GM19438 (cell line): ENCODE measurements at regions not wholly inside any gene's neighbourhood (a gene's known extent, or its start where the extent isn't known, plus 50 kb on each side); places are given as distances from the start of the nearest gene placed in this dataset.
A peak's percentile ranks its signal among the peaks of the same experiment; 100 is the strongest.
"Not testable (repeated sequence)": the region's sequence is repeated elsewhere in the genome, so short reads cannot be mapped to it uniquely, and the experiment has no call there.

Experiments used
- ATAC-seq: cut with Tn5 transposase; IDR thresholded peaks from one replicate; pipeline ENCODE4 v1.9.1; 2021; ENCODE audit warnings: low read depth; ENCODE audit not compliant: unreplicated experiment

- no peak for ATAC-seq
Measured at GRCh38 chr17:56688151-56688550, 94.7 kb downstream of the NOG start.

DNA sequence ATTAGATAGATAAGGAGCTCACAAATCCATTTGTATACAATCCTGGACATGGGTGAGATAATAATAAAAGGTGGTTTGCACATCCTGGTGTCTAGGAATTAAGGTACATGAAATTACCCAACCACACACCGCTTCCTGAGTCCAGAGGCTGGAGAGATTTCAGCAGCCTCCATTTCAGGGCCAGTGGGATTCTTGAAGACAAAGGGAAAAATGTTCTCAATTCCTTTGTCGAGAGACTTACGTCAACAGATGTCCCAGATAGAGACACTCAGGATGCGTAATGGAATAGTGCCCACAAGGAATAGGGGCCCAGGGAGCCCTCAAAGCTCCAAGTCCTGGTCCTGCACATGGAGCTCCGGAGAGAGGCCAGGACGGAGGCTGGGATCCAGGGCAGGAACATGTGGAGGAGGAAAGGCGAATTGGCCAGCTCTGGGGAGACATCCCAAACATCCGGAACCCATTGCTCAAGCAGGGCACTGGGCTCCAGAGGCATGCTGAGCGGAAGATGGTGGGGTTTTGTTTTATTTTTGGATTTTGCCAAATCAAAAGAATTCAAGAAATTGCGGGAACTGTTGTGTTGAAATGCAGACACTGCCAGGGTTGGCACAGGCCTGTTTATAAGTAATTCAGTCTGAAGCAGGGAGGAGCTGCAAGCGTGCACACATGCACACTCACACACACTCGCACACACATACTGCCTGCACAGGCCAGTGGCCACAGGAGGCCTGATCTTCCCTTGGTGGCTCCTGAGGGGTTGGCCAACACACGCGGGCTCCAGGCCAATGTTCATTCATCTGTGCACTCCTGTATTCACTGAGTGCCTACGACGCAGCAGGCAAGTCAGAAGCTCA lies 97.2 kb downstream of the NOG start:
- no peak for ATAC-seq

GRCh38 chr17:56694825-56695224 lies 101.3 kb downstream of the NOG start:
- ATAC-seq: no peak

GRCh38 chr17:56697190-56697589 lies 103.7 kb downstream of the NOG start:
- no peak for ATAC-seq

GRCh38 chr17:56699186-56699894 lies 105.8 kb downstream of the NOG start:
- no peak for ATAC-seq

DNA sequence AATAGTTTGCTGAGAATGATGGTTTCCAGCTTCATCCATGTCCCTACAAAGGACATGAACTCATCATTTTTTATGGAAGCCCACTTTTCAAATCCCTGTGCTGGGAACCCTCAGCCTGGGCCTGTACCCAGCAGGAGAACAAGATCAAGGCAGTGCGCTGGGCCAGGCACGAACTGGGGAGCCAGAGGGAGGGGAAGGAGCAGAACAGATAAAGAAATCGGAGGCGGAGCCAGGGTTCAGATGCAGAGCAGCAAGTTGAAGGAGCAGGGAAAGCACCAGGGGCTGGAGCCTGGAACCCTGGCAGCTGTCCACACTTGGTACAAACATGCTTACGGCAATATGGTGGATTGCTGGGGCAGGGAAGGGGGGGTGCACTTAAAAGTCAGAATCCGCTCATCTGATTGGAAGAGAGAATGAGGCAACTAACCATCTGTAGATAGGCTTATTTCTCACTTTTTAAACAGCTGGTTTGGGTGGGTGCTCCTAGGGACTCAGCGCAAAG lies 107.5 kb downstream of the NOG start:
- ATAC-seq: no peak

GRCh38 chr17:56707312-56708219 lies 114.1 kb downstream of the NOG start:
- ATAC-seq: no peak

DNA sequence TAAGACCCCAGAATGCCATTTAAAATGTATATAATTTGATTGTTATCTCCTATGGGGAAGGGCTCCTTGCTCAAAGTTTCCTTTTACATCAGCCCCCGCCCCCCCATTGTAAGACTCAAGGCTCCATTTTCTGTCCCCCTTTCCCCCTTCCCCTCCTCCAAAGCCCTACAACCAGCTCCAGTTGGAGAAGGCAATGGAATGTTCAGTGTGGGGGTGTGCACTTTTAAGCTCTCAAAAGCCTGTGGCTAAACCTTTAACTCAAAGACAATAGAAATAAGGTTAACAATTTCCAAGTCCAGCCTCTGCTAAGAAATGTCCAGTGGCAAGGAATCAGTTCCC lies 114.7 kb downstream of the NOG start:
- no peak for ATAC-seq

DNA sequence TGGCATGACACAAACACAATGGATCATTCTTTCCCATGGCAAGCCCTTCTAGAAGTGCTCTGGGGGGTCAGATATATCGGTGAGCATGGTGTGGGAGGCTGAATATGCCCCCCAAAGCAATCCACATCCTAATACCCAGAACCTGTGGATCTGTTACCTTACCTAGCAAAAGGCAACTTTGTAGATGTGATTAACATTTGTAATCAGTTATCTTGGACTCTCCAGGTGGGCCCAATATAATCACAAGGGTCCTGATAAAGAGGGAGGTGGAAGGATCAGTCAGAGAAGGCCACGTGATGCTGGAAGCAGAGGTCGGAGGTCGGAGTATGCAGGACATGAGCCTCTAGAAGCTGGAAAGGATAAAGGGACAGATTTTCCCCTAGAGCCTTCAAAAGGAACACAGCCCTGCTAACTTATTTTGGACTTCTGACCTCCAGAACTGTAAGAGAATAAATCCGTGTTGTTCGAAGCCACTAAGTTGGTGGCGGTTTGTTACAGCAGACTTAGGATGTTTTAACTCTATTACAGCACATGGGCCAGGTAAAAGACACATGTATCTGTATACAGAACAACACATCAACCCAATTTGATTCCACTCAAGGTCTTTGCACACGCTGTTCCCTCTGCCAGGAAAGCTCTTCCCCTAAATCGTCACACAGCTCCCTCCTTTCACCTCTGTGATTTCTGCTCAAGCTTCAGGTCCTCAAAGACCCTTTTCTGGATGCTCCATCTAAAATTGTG lies 115.3 kb downstream of the NOG start:
- no peak for ATAC-seq

- no peak for ATAC-seq
Measured at GRCh38 chr17:56710986-56711385, 117.5 kb downstream of the NOG start.

DNA sequence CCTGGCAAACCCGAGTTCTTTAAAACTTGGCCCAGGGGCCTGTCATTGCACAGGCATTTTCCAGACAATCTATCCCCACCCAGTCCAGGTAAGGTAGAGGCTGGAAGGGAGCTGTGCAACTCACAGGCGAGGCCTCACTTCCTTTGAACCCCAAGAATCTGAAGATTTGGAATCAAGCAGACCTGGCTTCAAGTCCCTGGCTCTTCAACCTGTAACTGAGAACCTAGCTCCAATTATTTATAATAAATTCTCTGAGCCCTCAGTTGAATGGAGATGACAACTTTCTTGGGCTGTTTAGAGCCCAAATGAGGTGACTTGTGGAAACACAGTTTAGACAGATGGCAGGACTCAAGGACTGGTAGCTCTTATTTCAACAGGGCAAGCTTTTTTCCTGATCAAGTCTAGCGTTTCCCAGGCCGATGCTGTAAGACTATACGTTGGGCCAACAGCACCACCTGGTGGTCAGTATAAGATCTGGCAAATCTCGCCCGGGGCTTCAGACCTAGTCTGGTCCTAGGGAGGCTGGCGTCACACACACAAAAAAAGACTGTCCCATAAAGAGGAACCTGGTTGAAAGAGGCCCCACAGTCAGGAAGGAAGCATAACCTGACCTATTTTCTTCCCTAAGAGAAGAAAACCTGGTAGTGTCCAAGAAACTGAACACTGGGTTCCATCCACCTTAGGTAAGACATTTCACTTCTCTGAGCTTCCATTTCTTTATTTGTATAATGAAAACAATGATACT lies 117.9 kb downstream of the C17orf67 start:
- peak; percentile 96 for ATAC-seq

DNA sequence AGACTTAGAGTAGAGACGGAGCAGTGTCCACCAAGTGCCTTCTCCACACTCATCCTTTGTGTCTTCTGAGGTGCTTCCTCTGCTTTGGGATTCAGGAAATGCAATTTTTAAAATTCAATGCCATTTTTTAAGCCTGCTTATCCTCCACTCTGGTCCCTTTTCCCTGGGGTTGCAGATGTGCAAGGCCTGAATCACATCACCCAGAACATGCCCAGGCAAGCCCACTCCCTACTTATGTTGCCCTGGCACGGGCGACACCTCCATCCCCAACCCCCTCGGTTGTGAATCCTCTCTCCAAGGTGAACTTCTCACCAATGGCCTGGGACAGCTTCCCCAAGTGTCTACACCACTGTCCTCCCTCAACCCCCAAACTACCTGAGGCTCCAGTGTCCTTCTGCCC lies 116.2 kb downstream of the C17orf67 start:
- no peak for ATAC-seq

DNA sequence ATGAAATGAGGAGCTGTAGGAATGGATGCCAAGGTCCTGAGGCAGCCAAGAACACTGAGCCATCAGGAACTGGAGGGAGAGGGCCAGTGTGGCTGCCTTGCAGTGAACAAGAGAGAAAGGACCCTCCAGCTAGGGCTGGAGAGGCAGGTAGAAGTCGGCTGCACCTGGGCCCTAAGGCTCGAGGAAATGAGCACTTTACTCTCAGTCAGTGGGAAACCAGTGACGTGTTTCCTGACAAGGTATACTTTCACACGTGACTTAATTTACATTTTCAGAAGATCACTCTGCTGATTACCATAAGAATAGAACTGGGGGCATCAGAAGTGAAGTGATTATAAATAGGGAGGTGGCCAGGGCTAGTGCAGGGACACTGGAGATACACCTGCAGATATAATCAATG lies 115.2 kb downstream of the C17orf67 start:
- no peak for ATAC-seq

DNA sequence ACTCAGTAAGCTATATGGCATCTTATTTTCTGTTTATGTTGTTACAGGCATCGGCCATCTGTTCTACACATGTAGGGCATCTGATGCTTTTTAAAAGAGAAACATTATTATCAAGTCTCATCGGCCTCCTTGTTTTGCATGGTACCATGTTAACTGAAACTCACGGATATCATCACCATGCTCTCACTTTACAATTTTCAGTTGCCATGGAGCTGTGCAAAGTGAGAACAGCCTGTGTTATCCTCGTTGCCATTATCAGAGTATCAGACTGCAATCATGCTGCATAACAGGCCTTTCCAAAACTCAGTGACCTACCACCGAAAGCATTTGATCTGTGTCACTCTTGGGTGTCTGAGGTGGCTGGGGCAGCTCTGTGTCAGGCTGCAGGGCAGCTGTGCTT lies 110.3 kb downstream of the C17orf67 start:
- no peak for ATAC-seq

GRCh38 chr17:56724664-56725063 lies 109.1 kb downstream of the C17orf67 start:
- no peak for ATAC-seq

DNA sequence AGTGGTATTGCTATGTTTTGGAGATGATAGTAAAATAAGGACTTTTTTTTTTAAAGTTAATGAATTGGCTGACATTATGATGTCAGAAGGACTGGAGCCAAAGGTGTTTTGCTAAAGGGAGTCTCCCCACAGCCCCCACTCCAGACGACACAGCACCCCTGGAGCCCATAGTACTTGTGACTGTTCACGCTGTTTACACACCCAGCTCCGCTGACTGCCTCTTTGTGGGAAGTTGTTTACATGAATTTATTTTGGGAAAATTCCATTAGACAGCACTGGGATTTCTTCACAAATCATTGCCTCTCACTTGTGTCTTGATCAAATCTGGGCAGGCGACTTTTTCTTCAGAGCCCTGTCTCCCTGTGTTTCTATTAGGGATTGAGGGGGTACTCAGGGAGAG lies 108.6 kb downstream of the C17orf67 start:
- ATAC-seq: no peak

DNA sequence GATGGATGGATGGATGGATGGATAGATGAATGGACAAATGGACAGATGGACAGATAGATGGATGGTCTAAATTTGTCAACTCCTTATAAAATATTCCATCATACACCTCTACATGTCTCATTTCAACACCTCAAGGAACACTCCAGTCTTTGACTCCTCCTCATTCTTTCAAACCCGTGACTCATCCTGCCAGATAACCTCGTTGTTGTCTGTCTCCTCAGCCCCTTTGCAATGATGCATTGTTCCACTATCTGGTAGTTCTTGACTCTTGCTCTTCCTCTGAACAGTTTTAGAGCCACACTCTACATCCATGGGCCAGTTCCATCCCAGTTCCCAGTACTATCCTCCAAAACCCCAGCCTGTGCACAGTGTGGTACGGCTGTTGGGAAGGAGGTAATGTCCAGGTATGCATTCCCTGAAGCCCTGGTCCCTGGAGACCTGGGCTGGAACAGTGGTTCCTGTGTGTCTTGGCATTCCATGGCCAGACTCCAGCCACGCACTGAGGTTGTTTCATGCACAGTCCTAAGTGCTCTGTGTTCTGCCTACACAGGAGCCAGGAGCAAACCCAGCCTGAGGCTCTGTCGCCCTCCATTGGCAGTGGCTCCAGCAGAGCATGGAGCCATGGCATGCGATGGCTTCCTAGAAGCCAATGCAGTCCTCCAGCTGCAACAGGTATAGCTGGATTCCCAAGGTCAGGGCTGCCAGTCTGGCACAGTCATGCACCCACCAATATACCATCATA lies 105.7 kb downstream of the C17orf67 start:
- no peak for ATAC-seq

DNA sequence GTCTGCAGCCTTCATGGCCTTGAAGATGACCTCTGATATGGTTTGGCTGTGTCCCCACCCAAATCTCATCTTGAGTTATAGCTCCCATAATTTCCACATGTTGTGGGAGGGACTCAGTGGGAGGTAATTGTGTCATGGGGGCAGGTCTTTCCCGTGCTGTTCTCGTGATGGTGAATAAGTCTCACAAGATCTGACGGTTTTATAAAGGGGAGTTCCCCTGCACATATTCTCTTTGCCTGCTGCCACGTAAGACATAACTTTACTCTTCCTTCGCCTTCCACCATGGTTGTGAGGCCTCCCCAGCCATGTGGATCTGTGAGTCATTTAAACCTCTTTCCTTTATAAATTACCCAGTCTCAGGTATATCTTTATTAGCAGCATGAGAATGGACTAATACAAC lies 102.6 kb downstream of the C17orf67 start:
- ATAC-seq: not testable (repeated sequence)

GRCh38 chr17:56733833-56734232 lies 99.9 kb downstream of the C17orf67 start:
- ATAC-seq: no peak
